Chondrocyte (in vitro differentiated cells): ENCODE measurements at regions not wholly inside any gene's neighbourhood (a gene's known extent, or its start where the extent isn't known, plus 50 kb on each side); places are given as distances from the start of the nearest gene placed in this dataset.

ENCODE experiments used
- DNase-seq: peaks from one replicate; pipeline ENCODE4 v3.0.0; 2021; ENCODE audit warnings: mixed read lengths, low spot score
- H3K27ac Mint-ChIP-seq: one replicate; pipeline ENCODE4 v1.8.0; 2021; ENCODE audit warnings: mild to moderate bottlenecking, moderate library complexity, mixed read lengths; ENCODE audit not compliant: unreplicated experiment
- H3K27me3 Mint-ChIP-seq: 2 replicates; pipeline ENCODE4 v1.8.0; 2021; ENCODE audit warnings: low read depth, mixed read lengths
- H3K36me3 Mint-ChIP-seq: 2 replicates; pipeline ENCODE4 v1.8.0; 2021; ENCODE audit warnings: low read depth, mixed read lengths
- H3K4me1 Mint-ChIP-seq: 2 replicates; pipeline ENCODE4 v1.8.0; 2021; ENCODE audit warnings: low read depth, mild to moderate bottlenecking, mixed read lengths
- H3K4me3 Mint-ChIP-seq: one replicate; pipeline ENCODE4 v1.8.0; 2021; ENCODE audit warnings: mild to moderate bottlenecking, moderate library complexity, mixed read lengths; ENCODE audit not compliant: unreplicated experiment
- H3K9me3 Mint-ChIP-seq: 2 replicates; pipeline ENCODE4 v1.8.0; 2021; ENCODE audit warnings: low read depth, mixed read lengths
- CTCF ChIP-seq: fragments of 200-600 bp; sonication (generic); IDR thresholded peaks from 2 replicates; pipeline ENCODE4 v1.5.0; 2021; ENCODE audit warnings: antibody characterized with exemption, mild to moderate bottlenecking, moderate library complexity

- H3K36me3 Mint-ChIP-seq: no peaks in the 10 kb centered on the region
- DNase-seq: no peak
- no peak for TF ChIP-seq CTCF
- H3K27me3 Mint-ChIP-seq: peaks cover 16% of the 10 kb centered on the region
- no peak overlapping the region for H3K27ac Mint-ChIP-seq
- H3K4me3 Mint-ChIP-seq: no peak overlapping the region
- H3K9me3 Mint-ChIP-seq: peaks cover 5% of the 10 kb centered on the region
- H3K4me1 Mint-ChIP-seq: peaks cover 5% of the 10 kb centered on the region
Measured at GRCh38 chr3:194970066-194970465, 284.4 kb downstream of the FAM43A start.

GRCh38 chr3:194971009-194971408 is 285.3 kb downstream of the FAM43A start:
- TF ChIP-seq CTCF: no peak
- Mint-ChIP-seq H3K4me1 (peaks cover 6% of the 10 kb centered on the region), H3K27ac (no peak overlapping the region)

GRCh38 chr3:194971965-194972364 is 286.3 kb downstream of the FAM43A start:
- no peaks in the 10 kb centered on the region for H3K36me3 Mint-ChIP-seq
- no peak overlapping the region for H3K4me3 Mint-ChIP-seq
- TF ChIP-seq CTCF: no peak
- DNase-seq: no peak
- H3K4me1 Mint-ChIP-seq: peaks cover 15% of the 10 kb centered on the region
- H3K27me3 Mint-ChIP-seq: peaks cover 13% of the 10 kb centered on the region
- H3K9me3 Mint-ChIP-seq: peaks cover 5% of the 10 kb centered on the region
- H3K27ac Mint-ChIP-seq: no peak overlapping the region

More at GRCh38 chr3:194971009-194971408, 285.3 kb downstream of the FAM43A start:
- Mint-ChIP-seq H3K4me3 (no peak overlapping the region), H3K27me3 (peaks cover 16% of the 10 kb centered on the region), H3K9me3 (peaks cover 5% of the 10 kb centered on the region), H3K36me3 (no peaks in the 10 kb centered on the region)
- no peak for DNase-seq

- Mint-ChIP-seq H3K36me3 (no peaks in the 10 kb centered on the region), H3K27ac (no peak overlapping the region), H3K4me1 (peaks cover 20% of the 10 kb centered on the region), H3K9me3 (peaks cover 5% of the 10 kb centered on the region), H3K27me3 (peaks cover 8% of the 10 kb centered on the region), H3K4me3 (no peak overlapping the region)
- DNase-seq: no peak
- TF ChIP-seq CTCF: no peak
Measured at GRCh38 chr3:194972641-194973040, 287.0 kb downstream of the FAM43A start.

GRCh38 chr3:194973366-194974000 is 287.8 kb downstream of the FAM43A start:
- peaks cover 20% of the 10 kb centered on the region for H3K4me1 Mint-ChIP-seq
- H3K27me3 Mint-ChIP-seq: peaks cover 2% of the 10 kb centered on the region
- H3K36me3 Mint-ChIP-seq: no peaks in the 10 kb centered on the region
- no peak for TF ChIP-seq CTCF
- no peak for DNase-seq
- H3K9me3 Mint-ChIP-seq: peaks cover 5% of the 10 kb centered on the region
- no peak overlapping the region for H3K4me3 Mint-ChIP-seq
- H3K27ac Mint-ChIP-seq: no peak overlapping the region
